Suprapubic skin (tissue), 4 donors: ENCODE measurements at regions not wholly inside any gene's neighbourhood (a gene's known extent, or its start where the extent isn't known, plus 50 kb on each side); places are given as distances from the start of the nearest gene placed in this dataset.

ENCODE experiments used
- DNase-seq, 2 donors: peaks; one replicate each; pipeline ENCODE4 v3.0.0-alpha.2; 2019; ENCODE audit warnings: low spot score in 2 of 2
- H3K27ac ChIP-seq: fragments of 200-600 bp; sonication (generic); one replicate; pipeline ENCODE4 v1.5.1; 2019
- H3K27me3 ChIP-seq: fragments of 200-600 bp; sonication (generic); one replicate; pipeline ENCODE4 v1.5.1; 2019
- H3K36me3 ChIP-seq: fragments of 200-600 bp; sonication (generic); one replicate; pipeline ENCODE4 v1.5.1; 2019
- H3K4me1 ChIP-seq: fragments of 200-600 bp; sonication (generic); one replicate; pipeline ENCODE4 v1.5.1; 2019
- H3K4me3 ChIP-seq: fragments of 200-600 bp; sonication (generic); one replicate; pipeline ENCODE4 v1.5.1; 2019; ENCODE audit warnings: mild to moderate bottlenecking
- H3K9me3 ChIP-seq: fragments of 200-600 bp; sonication (generic); one replicate; pipeline ENCODE4 v1.5.1; 2019
- EP300 ChIP-seq: sonication (generic); formaldehyde crosslinking; IDR thresholded peaks from one replicate; pipeline ENCODE4 v1.6.1; 2017; ENCODE audit warnings: antibody characterized with exemption
- POLR2A ChIP-seq, 2 donors: fragments of 450-650 bp; IDR thresholded peaks; one replicate each; pipeline ENCODE4 v1.6.1; 2017; ENCODE audit warnings: antibody characterized with exemption in 2 of 2, mild to moderate bottlenecking in 2 of 2, moderate library complexity in 2 of 2
- POLR2AphosphoS5 ChIP-seq, 3 donors: sonication (generic); formaldehyde crosslinking; IDR thresholded peaks; one replicate each; pipeline ENCODE4 v1.6.1; 2017; ENCODE audit warnings: antibody characterized with exemption in 3 of 3
- WGBS: methylation state at CpG from one replicate; pipeline ENCODE4 v1.1.5; 2018; 5-methylcytosine and 5-hydroxymethylcytosine counted together
- TF ChIP-seq, protein P1 (sequence below), 2 donors: fragments of 200-600 bp in 1 of 2; fragments of 450-650 bp in 1 of 2; sonication (generic) in 1 of 2; IDR thresholded peaks; one replicate each; pipeline ENCODE4 v1.5.1; 2016 to 2019; ENCODE audit warnings: antibody characterized with exemption in 2 of 2, mild to moderate bottlenecking in 1 of 2, moderate library complexity in 1 of 2

DNA sequence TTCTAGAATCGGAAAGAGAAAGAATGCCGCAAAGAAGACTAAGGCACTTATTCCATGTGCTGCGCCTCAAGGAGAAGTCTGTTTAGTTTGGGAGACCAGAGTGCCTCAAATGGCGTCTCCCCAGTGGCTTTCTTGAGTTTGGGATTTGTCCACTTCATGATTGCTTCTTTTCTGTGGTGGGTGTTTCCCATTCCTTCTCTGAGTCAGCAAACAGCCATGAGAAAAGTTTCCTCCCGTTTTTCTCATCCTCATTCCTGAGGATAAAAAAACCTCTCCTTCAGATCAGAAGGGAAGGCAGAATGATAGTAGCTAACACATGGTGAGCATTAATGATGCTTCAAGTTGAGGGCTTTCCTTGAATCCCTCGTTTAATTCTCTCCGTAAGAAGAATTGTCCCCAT is 275.9 kb upstream of the WWC1 start:
- Histone ChIP-seq H3K27ac (no peak overlapping the region), H3K9me3 (no peaks in the 10 kb centered on the region), H3K4me3 (no peak overlapping the region), H3K27me3 (no peaks in the 10 kb centered on the region), H3K4me1 (no peaks in the 10 kb centered on the region), H3K36me3 (no peaks in the 10 kb centered on the region)
- TF ChIP-seq POLR2AphosphoS5 (IDR thresholded peaks at IDR 0.05) = no peak
- TF ChIP-seq, protein P1, sequence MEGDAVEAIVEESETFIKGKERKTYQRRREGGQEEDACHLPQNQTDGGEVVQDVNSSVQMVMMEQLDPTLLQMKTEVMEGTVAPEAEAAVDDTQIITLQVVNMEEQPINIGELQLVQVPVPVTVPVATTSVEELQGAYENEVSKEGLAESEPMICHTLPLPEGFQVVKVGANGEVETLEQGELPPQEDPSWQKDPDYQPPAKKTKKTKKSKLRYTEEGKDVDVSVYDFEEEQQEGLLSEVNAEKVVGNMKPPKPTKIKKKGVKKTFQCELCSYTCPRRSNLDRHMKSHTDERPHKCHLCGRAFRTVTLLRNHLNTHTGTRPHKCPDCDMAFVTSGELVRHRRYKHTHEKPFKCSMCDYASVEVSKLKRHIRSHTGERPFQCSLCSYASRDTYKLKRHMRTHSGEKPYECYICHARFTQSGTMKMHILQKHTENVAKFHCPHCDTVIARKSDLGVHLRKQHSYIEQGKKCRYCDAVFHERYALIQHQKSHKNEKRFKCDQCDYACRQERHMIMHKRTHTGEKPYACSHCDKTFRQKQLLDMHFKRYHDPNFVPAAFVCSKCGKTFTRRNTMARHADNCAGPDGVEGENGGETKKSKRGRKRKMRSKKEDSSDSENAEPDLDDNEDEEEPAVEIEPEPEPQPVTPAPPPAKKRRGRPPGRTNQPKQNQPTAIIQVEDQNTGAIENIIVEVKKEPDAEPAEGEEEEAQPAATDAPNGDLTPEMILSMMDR (IDR thresholded peaks at IDR 0.05) = no peak
- WGBS = 85% methylated on average over 7 of the region's 7 CpGs
- no peak for DNase-seq

DNA sequence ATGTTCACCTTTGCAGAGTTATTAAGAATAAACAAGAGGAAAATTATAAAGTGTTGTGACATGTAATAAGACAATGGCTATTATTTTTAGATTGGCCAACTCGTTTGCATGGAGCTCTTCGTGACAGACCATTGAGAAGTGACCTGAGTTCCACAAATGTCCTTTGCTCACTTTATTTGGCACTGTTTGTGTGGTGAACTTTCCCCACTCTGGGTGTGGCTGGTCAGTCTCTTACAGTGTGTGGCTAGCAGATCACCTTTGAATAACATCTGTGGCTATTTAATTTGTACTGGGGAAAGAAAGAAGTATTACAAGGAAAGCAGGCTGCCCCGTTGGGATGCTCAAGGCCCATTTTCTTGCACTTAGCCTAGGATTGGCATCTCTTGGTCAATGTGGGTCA is 274.1 kb upstream of the WWC1 start:
- H3K36me3 ChIP-seq = no peaks in the 10 kb centered on the region
- H3K4me3 ChIP-seq = no peak overlapping the region
- no peak for TF ChIP-seq EP300
- TF ChIP-seq, protein P1 (IDR thresholded peaks at IDR 0.05) = no peak
- TF ChIP-seq POLR2A (IDR thresholded peaks at IDR 0.05) = no peak
- no peak for TF ChIP-seq POLR2AphosphoS5 (IDR thresholded peaks at IDR 0.05)
- peaks cover 2% of the 10 kb centered on the region for H3K4me1 ChIP-seq
- DNase-seq = no peak
- no peak overlapping the region for H3K27ac ChIP-seq
- 73% methylated on average over 3 of the region's 3 CpGs for WGBS
- H3K27me3 ChIP-seq = no peaks in the 10 kb centered on the region
- H3K9me3 ChIP-seq = no peaks in the 10 kb centered on the region

DNA sequence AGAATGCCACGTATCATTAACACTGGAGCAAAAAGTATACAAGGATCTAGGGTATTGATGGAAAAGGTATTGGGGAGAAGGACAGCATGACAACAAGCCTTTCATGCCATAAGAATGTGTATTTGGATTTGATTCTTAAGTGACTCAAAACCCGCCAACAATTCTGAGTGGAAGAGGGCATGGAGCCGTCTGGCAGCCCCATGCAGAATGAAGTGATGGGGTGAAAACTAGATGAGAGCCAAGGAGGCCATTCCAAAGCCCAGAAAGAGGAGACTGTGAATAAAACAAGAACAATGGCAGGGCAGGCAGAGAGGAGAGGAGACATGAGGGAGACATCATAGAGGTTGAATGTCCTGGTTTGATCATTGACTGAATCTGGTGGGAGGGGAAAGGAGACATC is 272.3 kb upstream of the WWC1 start:
- Histone ChIP-seq H3K36me3 (no peaks in the 10 kb centered on the region), H3K27ac (no peak overlapping the region), H3K4me1 (peaks cover 16% of the 10 kb centered on the region), H3K27me3 (no peaks in the 10 kb centered on the region), H3K4me3 (no peak overlapping the region), H3K9me3 (no peaks in the 10 kb centered on the region)
- DNase-seq = no peak
- TF ChIP-seq EP300 (no peak), POLR2A (IDR thresholded peaks at IDR 0.05) (no peak), POLR2AphosphoS5 (IDR thresholded peaks at IDR 0.05) (no peak)
- TF ChIP-seq, protein P1 (IDR thresholded peaks at IDR 0.05) = no peak
- WGBS = 82% methylated on average over 3 of the region's 3 CpGs

DNA sequence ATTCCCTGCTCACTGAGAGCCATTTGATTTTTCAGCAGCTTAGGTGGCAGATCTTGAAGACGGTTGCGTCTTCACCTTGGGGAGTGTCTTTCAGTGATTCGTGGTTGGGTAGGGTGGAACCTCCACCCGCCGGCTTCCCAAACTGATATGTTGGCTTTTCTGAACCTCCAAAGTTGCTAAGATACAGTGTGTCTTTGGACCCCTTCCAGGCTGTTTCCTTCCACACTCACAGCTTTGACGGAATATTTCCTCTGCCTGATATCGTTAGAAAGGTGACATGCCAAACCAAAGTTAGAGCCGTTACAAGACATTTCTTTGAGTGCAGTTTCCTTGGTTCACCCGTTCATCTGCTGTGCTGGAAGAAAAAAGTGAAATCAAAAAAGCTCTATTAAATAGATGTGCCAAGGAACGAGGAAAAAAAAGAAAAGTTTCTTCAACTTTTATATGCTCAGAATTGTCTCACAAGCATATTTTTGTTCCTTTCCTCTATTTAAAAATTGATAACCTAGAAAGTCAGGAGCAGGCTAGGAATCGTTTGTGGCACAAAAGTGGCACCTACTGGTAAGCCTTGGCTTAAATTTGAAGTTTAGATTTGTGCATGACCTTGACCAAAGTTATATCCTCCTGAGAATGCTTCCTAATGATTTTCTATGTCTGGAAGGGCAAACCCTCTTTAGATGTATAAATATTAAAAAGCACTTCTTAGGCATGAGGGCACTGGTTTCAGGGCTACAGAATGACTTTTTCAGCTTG is 270.7 kb upstream of the WWC1 start:
- H3K4me3 ChIP-seq = no peak overlapping the region
- no peak overlapping the region for H3K27ac ChIP-seq
- H3K27me3 ChIP-seq = no peaks in the 10 kb centered on the region
- H3K36me3 ChIP-seq = no peaks in the 10 kb centered on the region
- WGBS = 38% methylated on average over 11 of the region's 11 CpGs
- no peaks in the 10 kb centered on the region for H3K9me3 ChIP-seq
- TF ChIP-seq POLR2A (IDR thresholded peaks at IDR 0.05) (no peak), EP300 (no peak), POLR2AphosphoS5 (IDR thresholded peaks at IDR 0.05) (no peak)
- TF ChIP-seq, protein P1 (IDR thresholded peaks at IDR 0.05) = no peak
- peaks cover 16% of the 10 kb centered on the region for H3K4me1 ChIP-seq
- no peak for DNase-seq

DNA sequence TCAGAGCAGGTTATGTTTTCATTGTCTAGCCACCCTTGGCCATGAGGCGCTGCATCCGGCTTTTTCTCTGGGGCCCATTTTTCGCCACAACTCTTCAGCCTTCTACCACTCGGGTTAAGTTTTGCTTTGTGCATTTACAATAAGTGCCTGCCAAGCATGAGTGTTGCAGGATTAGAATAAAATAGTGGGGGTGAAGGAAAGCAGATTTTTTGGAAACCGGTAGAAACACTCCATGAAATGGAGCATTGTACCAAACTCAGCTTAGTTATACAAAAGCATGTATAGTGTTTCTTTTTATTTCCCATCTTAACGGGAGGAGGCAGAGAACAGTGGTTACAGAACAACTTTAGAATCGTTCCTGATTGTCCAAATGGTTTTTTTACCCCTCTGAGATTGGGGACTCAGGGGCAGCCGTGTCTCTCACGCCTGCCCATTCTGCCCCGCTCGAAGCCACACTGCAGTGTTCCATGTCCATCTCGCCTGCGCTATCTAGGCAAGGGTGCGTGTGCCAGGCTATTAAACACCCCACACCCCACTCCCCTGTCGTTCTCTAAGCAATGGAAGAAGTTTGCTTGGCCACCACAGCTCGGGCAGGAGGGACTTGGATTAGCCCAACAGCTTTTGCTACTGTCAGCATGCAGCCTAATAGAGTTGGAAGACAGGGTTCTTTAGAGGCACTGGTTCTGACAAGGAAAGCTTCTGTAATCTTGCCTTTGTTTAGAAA is 268.8 kb upstream of the WWC1 start:
- H3K9me3 ChIP-seq = no peaks in the 10 kb centered on the region
- no peak for TF ChIP-seq POLR2A (IDR thresholded peaks at IDR 0.05)
- TF ChIP-seq POLR2AphosphoS5 (IDR thresholded peaks at IDR 0.05) = no peak
- TF ChIP-seq, protein P1 (IDR thresholded peaks at IDR 0.05) = no peak
- no peak for TF ChIP-seq EP300
- H3K4me3 ChIP-seq = no peak overlapping the region
- WGBS = 61% methylated on average over 16 of the region's 16 CpGs
- no peak overlapping the region for H3K27ac ChIP-seq
- H3K27me3 ChIP-seq = no peaks in the 10 kb centered on the region
- H3K4me1 ChIP-seq = peaks cover 16% of the 10 kb centered on the region
- H3K36me3 ChIP-seq = no peaks in the 10 kb centered on the region
- no peak for DNase-seq
